AG08396 (cell line): ENCODE measurements at regions not wholly inside any gene's neighbourhood (a gene's known extent, or its start where the extent isn't known, plus 50 kb on each side); places are given as distances from the start of the nearest gene placed in this dataset.
A peak's percentile ranks its signal among the peaks of the same experiment; 100 is the strongest.

Experiments
- DNase-seq: peaks from one replicate; pipeline ENCODE4 v3.0.0; 2012; ENCODE audit warnings: low spot score, mixed read lengths

- no peak for DNase-seq
Observed at GRCh38 chr12:124188561-124189405, 106.1 kb upstream of the RFLNA start.

GRCh38 chr12:124190312-124191023 lies 104.4 kb upstream of the RFLNA start:
- no peak for DNase-seq

GRCh38 chr12:124191024-124191359 lies 103.9 kb upstream of the RFLNA start:
- peak; percentile 17 for DNase-seq

DNA sequence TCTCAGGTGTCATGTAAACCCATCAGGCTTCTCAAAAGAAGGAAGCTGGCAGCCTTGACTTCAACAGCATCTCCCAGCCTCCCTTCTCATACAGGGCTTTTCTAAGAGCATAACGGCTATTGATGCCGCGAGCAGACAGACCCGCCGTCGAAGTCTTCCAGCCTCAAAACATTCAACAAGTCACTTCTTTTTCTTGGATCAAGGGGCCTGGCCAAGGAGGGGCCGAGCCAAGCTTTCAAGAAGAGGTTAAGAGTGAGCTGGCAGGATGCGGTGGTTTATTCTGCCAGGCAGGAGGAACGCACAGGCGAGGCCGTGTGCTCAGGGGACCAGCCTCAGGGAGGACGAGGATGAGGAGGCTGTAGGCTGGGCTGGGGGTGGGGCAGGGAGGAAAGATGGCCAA lies 102.9 kb upstream of the RFLNA start:
- no peak for DNase-seq

DNA sequence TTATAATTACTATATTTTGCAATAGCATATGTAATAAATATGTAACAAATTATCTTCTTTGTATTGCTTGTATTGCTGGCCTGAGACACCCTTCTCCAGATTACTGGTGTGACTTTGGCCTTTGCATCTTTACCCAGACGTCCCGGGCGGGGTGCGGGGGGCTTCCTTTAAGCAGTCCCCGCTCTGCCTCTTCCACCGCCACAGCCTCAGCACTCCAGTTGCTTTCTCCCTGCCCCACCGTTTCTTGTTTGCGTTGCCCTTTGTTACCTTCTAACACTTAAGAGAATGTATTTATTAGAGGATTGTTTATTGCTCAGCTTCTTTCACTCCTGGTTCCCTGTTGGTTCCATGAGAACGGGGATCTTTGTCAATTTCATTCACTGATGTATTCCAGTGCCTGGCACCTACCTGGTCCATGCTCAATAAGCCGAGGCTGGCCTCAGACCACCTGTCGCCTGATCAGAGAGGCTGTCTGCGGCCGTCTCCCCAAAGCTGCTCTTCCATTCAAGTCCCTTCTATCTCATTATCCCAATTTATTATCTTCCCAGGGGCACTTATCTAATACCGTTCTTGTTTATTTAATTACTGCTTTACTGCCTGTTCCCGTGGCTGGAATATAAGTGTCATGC lies 100.5 kb upstream of the RFLNA start:
- no peak for DNase-seq

DNA sequence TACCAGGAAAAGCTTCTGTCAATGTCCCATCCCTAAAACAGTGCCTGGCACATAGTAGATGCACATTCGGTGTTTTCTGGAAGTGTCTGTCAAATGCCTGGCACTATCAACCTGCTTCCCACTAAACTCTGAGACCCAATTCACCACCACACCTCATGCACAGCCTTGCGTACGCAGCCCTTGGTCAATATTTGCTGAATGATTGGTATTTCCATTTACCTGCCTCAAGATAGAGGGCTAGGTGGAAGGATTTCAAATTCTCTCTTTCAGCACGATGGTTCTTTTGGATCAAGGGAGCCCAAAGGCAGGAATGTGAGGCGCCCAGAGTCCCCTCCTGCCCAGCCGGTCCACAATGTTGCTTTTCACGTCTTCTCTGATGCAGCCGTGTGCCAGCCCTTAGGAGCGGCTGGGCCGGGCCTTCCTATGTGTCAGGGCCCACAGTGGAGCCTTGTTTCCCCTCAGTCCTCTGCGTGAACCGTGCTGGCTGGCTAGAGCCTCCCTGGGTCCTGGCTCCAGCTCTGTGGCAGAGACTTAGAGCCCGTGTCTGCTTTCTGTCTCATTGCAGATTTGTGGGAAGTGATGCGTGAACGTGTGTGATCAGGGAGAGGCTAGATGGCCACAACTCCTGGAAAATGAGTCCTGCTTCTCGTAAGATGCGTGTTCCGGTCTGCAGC lies 99.9 kb upstream of the RFLNA start:
- DNase-seq = no peak

DNA sequence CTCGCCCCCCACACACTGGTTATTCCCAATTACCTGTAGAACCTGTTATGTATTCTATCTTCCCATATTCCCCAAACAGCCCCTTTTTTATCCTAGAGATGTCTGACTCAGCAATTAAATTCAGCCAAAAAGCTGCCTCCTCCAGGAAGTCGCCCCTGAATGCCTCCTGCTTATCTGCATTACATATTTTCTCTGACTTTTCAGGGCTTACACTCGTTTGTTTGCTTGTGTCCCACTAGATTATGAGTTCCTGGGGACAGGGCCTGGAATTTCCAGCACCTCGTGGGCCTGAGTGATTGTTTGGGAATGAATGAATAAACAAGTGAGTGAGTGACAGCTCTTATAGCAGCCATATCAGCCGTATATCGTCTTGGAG lies 99.3 kb upstream of the RFLNA start:
- DNase-seq = no peak

DNA sequence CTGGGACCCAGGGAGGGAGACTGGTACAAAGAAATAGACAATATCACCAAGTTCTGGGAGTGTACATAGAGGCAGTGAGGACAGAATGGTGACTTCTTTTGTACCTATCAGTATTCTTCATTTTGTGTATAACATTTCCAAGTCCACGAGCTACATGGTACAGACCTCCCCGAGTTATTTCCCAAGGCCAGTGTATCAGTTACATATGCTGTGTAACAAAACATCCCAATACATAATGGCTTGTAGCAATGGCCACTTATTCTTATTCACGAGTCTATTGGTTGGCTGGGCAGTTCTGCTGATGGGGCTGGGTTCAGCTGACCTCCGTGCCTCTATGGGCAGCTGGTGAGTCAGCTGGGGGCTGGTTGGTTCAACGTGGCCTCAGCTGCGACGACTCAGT lies 98.7 kb upstream of the RFLNA start:
- DNase-seq = no peak

GRCh38 chr12:124201248-124201647 lies 93.6 kb upstream of the RFLNA start:
- DNase-seq = no peak

DNA sequence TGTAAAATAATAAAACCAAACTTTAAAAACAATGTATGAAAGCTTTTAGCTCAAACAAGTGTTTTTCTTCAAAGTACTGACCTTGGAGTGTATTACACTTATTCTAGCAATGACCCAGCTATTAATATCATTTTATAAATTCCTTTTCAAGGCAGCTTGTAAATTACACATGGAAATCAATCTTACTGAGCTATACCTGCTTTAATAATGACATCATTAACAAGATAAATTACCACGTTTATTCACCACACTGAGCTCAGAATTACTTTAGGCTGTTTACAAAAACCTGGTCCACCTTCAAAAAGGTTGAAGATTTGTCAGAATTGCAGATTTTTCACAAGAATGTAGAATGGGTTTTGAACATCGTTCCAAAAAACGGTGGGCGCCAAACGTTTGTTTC lies 91.7 kb upstream of the RFLNA start:
- DNase-seq = no peak

DNA sequence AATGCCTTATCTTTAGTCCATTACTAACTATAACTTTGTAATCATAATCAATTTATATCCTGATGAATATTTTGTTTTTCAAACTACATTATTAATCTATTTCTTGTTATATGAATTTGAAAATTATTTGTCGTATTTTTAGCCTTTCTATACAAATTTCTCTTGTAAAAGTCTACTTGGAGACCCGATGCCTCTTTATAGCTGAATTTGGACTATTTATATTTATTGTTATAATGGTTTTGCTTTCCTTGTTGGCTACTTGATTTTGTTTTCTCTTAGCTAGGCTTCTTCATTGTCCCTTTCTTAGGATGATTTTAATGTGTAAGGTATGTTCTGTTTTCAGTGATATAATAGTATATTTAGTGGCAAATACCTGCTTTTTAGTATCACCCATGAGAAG lies 89.5 kb upstream of the RFLNA start:
- no peak for DNase-seq

DNA sequence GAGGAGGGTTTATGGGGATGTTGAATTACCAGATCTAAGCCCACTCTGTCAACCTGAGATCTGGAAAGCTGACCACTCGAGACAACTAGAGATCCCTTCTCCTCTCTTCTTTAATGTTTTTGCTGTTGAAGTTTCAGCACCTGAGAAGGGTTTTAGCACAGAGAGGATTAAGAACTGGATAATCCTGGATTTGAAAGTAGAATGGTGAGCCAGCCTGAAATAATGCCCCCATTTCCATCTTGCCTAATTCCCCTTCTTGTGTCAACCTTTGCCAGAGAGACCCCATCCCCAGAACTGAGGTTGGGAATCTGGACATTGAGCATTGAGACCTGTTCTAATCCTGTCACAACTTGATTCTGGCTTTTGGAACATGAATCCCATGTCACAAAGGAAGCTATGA lies 87.8 kb upstream of the RFLNA start:
- DNase-seq = no peak

DNA sequence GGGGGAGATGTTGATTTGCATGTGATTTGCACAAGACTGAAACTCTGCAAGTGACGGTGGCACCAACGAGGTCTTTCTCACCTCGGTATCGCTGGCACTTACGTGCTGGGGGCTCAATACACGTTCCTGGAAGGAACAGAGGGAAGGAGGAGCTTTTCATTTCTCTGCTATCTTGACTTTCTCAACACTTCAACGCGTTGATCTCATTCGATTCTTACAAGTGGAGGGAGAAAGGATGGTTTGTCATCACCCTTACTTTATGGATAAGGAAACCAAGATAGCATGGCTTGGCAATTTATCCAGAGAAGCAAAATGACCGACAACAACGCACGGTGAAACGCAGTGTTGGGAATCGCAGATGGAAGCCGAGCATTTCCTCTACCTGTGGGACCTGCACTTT lies 87.3 kb upstream of the RFLNA start:
- DNase-seq = no peak

DNA sequence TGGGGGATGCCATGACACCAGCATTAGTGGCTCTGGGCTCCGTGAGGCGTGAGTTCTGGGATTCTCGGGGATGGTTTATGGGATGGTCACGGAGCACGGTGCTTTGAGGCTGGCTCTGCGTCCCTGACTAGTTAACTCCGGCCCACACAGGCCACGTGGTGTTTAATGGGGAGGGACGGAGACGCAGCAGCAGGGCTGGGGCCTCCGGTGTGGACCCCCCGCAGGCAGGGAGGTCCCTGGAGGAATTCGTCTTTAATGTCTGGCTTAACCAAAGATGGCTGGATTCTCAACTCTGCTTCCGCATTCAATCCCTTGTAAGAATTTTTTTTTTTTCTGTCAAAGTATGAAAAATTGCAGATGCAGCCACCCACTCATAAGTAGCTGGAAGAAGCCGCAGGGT lies 86.4 kb upstream of the RFLNA start:
- no peak for DNase-seq

DNA sequence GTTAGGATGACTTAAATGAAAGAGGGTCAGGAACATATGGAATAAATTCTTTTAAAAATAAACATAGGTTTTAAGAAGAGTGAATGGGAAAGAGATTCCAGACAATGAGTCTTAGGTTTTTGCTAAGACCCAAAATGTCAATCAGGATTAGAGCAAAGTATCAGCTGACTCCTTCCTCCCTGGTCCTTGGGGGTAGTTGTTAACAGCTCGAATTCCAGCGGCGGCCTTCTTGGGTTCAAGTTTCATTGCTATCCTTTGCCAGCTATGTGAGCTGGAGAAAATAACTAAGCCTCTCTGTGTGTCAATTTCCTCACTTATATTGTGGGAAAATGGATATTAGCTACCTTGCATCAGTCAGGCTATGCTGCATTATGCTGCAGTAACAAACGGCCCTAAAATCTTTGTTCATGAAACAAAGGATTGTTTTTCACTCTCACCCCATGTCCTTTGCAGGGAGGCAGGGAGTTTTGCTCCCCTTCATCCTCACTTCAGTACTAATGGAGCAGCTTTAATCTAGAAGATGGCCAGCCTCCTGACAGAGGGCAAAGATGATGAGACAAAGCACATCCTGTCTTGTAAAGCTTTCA lies 83.8 kb upstream of the RFLNA start:
- DNase-seq = no peak

DNA sequence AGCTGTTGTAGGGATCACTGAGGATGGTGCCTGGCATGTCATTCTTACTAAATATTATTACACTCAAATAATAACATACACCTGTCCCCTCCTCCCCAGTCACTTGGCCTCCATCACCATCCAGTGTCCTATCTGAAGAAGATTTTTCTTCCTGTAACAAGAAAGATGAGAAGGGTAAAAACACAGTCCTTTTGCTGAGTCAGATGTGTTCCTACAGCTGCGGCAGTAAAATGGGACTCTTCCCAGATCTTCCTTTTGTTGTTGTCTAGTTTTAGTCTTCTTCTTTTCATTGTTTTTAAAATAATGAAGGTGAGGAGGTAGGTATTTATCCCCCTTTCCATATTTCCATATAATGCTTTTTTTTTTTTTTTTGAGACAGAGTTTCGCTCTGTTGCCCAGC lies 83.1 kb upstream of the RFLNA start:
- no peak for DNase-seq

DNA sequence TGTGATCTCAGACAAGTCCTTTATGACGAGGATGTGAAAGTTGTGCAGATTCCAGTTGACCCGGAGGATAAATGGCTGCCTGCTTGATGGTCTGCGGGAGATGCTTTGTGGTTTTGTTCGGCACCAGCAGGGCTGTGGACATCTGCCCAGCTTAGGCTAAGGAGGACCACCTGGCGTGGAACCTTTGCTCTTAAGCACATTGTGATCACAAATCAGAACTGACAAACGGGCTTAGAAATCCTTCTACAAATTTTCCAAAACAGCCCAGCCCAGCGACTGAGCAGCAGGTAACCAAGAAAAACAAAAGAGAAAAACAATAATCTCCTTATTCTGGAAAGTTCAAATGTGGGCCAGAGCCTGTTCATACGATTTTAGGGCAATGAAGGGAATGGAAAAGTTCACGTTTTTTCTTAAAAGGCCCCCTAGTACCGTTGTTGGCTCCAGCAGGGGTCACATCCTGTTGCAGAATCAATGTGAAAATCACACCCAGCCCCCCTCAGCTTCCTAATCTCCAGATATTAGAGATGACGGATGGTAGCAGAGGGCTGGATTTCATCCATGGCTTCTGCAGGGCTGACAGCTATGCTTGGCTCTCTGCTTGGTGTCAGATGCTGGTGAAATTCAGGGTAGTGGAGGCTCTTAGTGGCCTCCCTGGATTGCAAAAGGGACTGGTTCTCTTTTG lies 81.1 kb upstream of the RFLNA start:
- no peak for DNase-seq

DNA sequence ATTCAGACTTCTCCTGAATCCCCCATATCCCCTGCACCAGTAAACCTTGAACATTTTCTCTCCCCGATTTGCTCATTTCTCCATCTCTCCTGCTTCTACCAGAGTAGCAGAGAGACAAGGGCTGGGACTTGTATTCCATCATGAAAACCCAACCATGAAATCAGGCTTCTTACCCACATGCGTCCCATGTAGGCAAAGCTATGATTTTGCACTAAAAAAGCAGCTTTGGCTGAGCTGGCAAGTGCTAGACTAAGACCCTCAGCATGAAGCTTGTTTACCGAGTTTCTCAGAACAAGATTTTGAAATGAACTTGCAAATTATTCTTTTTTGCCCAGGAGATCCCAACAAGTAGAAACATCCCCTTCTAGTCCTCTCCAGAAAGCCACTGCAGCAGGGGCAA lies 80.3 kb upstream of the RFLNA start:
- DNase-seq = no peak

- no peak for DNase-seq
Observed at GRCh38 chr12:124216966-124217365, 77.9 kb upstream of the RFLNA start.

GRCh38 chr12:124217508-124218242 lies 77.2 kb upstream of the RFLNA start:
- DNase-seq = no peak

DNA sequence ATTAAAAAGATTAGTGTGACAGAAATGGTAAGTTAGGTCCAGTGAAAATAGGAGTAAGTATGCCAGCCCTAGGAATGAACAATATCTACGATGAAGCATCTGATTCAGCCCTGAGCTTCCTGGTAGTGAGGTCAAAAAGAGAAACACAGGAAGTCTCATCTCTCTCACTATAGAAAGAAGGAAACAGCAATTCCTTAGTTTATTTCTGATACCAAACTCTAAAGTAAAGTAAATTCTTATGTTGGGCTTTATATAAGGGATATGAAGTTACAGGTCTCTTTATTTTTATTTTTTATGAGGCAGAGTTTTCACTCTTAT lies 76.7 kb upstream of the RFLNA start:
- no peak for DNase-seq
